ENCODE measurements at regions not wholly inside any gene's neighbourhood (a gene's known extent, or its start where the extent isn't known, plus 50 kb on each side); places are given as distances from the start of the nearest gene placed in this dataset.

DNA sequence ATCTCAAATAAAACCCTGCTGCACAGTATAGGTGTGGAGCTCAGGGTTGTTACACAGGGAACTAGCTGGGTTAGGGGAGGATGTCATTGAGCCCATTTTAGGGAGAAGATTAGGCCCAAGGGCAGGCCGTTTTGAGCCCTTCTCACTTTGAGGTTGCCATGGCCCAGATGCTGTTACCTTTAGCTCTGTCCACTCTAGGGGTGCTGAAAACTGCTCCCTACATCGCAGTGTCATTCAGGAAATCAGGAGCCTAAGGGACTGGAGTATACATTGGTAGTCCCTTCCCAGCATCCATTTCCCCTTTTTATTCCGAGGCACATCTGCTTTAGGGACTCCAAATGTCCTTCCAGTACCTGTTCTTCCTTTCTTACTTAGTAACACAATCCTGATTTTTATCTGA is 79.0 kb upstream of the SELENOK start:
- DNase-seq (ENCODE audit: low read depth), result no peak
- no peak overlapping the region for H3K4me3 ChIP-seq (ENCODE audit: low read depth, low read length)
- TF ChIP-seq, protein P1, sequence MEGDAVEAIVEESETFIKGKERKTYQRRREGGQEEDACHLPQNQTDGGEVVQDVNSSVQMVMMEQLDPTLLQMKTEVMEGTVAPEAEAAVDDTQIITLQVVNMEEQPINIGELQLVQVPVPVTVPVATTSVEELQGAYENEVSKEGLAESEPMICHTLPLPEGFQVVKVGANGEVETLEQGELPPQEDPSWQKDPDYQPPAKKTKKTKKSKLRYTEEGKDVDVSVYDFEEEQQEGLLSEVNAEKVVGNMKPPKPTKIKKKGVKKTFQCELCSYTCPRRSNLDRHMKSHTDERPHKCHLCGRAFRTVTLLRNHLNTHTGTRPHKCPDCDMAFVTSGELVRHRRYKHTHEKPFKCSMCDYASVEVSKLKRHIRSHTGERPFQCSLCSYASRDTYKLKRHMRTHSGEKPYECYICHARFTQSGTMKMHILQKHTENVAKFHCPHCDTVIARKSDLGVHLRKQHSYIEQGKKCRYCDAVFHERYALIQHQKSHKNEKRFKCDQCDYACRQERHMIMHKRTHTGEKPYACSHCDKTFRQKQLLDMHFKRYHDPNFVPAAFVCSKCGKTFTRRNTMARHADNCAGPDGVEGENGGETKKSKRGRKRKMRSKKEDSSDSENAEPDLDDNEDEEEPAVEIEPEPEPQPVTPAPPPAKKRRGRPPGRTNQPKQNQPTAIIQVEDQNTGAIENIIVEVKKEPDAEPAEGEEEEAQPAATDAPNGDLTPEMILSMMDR (conservative IDR thresholded peaks at IDR 0.05; ENCODE audit: low read depth, low read length), result no peak

DNA sequence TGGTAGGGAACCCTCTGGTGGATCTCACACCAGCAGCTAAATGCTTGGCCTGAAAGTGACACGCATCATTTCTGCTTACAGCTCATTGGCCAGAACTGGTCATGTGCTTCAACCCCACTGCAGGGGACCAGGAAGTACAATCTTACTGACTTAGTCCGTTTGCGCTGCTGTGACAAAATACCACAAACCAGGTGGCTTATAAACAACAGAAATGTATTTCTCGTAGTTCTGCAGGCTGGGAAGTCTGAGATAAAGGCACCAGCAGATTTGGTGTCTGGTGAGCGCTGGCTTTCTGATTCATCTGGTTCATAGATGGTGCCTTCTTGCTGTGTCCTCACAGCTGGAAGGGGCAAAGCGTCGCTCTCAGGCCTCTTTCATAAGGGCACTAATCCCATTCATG is 77.4 kb upstream of the SELENOK start:
- H3K4me3 ChIP-seq (ENCODE audit: low read depth, low read length), result no peak overlapping the region
- TF ChIP-seq, protein P1 (conservative IDR thresholded peaks at IDR 0.05; ENCODE audit: low read depth, low read length), result no peak
- DNase-seq (ENCODE audit: low read depth), result no peak

GRCh38 chr3:53965291-53965690 is 73.6 kb upstream of the SELENOK start:
- TF ChIP-seq, protein P1 (conservative IDR thresholded peaks at IDR 0.05; ENCODE audit: low read depth, low read length), result no peak
- DNase-seq (ENCODE audit: low read depth), result no peak
- H3K4me3 ChIP-seq (ENCODE audit: low read depth, low read length), result no peak overlapping the region

GRCh38 chr3:53957831-53958230 is 66.2 kb upstream of the SELENOK start:
- DNase-seq (ENCODE audit: low read depth), result no peak
- TF ChIP-seq, protein P1 (conservative IDR thresholded peaks at IDR 0.05; ENCODE audit: low read depth, low read length), result no peak
- H3K4me3 ChIP-seq (ENCODE audit: low read depth, low read length), result no peak overlapping the region

DNA sequence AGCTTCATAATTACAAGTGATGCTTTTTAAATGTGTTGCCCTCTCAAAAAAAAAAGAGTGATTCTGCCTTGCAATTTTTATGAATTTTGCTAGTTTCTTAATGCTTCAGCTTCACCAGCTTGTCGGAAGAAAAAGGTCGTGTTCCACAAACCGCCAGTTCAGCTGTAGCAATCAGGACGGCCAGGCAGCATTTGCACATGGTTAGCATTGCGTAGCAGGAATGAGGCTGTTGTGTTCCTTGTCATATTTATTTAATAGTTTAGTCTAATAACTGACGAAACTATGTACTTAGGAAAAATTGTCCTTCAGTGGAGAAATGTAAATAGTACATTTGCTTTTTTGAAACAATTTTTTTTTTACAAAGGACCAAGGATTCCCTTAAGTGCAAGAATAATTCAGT is 64.9 kb upstream of the SELENOK start:
- TF ChIP-seq, protein P1 (conservative IDR thresholded peaks at IDR 0.05; ENCODE audit: low read depth, low read length), result no peak
- DNase-seq (ENCODE audit: low read depth), result no peak
- no peak overlapping the region for H3K4me3 ChIP-seq (ENCODE audit: low read depth, low read length)

- no peak overlapping the region for H3K4me3 ChIP-seq (ENCODE audit: low read depth, low read length)
- TF ChIP-seq, protein P1 (conservative IDR thresholded peaks at IDR 0.05; ENCODE audit: low read depth, low read length), result no peak
- no peak for DNase-seq (ENCODE audit: low read depth)
Measured at GRCh38 chr3:53949541-53949940, 57.9 kb upstream of the SELENOK start.

DNA sequence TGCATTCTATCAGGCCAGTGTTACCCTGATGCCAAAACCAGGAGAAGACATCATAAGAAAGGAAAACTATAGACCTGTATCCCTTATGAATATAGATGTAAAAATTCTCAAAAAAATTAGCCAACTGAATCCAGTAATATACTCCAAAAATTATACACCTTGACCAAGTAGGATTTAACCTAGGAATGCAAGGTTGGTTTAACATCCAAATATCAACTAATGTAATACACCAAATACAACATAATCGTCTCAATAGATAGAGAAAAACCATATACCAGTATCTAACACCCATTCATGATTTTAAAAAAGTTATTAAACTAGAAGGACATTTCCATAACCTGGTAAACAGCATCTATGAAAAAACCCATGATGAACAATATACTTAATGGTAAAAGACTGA is 56.5 kb upstream of the SELENOK start:
- no peak for DNase-seq (ENCODE audit: low read depth)
- TF ChIP-seq, protein P1 (conservative IDR thresholded peaks at IDR 0.05; ENCODE audit: low read depth, low read length), result no peak
- H3K4me3 ChIP-seq (ENCODE audit: low read depth, low read length), result no peak overlapping the region
